22Rv1 (cell line): ENCODE measurements at regions not wholly inside any gene's neighbourhood (a gene's known extent, or its start where the extent isn't known, plus 50 kb on each side); places are given as distances from the start of the nearest gene placed in this dataset.

Experiments
- CTCF ChIP-seq: fragments of 450-650 bp; IDR thresholded peaks from 2 replicates; pipeline ENCODE4 v1.5.1; 2017; ENCODE audit warnings: mild to moderate bottlenecking
- ZFX ChIP-seq: fragments of 450-650 bp; IDR thresholded peaks from 2 replicates; pipeline ENCODE4 v1.6.1; 2017; ENCODE audit warnings: antibody characterized with exemption, borderline replicate concordance

- TF ChIP-seq CTCF (no peak), ZFX (no peak)
Observed at GRCh38 chr3:73765878-73766545, 141.3 kb upstream of the PDZRN3 start.
